DMS 273 treated with DMSO at 0.1 percent for 48 hours (cell line): ENCODE measurements at regions not wholly inside any gene's neighbourhood (a gene's known extent, or its start where the extent isn't known, plus 50 kb on each side); places are given as distances from the start of the nearest gene placed in this dataset.
A peak's percentile ranks its signal among the peaks of the same experiment; 100 is the strongest.

ENCODE experiments used
- DNase-seq: peaks from one replicate; lab custom pipeline; 2025; lab: John Stamatoyannopoulos, UW

GRCh38 chr6:16976385-16977183 is 125.3 kb upstream of the STMND1 start:
- DNase-seq: no peak

- no peak for DNase-seq
Observed at GRCh38 chr6:16974704-16975359, 127.0 kb upstream of the STMND1 start.

- no peak for DNase-seq
Observed at GRCh38 chr6:16974387-16974673, 127.5 kb upstream of the STMND1 start.

GRCh38 chr6:16973545-16974386 is 128.1 kb upstream of the STMND1 start:
- DNase-seq: no peak

GRCh38 chr6:16973051-16973450 is 128.8 kb upstream of the STMND1 start:
- no peak for DNase-seq

GRCh38 chr6:16972535-16972934 is 129.3 kb upstream of the STMND1 start:
- no peak for DNase-seq

GRCh38 chr6:16969699-16970655 is 131.9 kb upstream of the STMND1 start:
- no peak for DNase-seq

- no peak for DNase-seq
Observed at GRCh38 chr6:16968101-16968500, 133.7 kb upstream of the STMND1 start.

- DNase-seq: no peak
Observed at GRCh38 chr6:16967470-16967817, 134.4 kb upstream of the STMND1 start.

- DNase-seq: no peak
Observed at GRCh38 chr6:16966791-16967469, 134.9 kb upstream of the STMND1 start.

- DNase-seq: no peak
Observed at GRCh38 chr6:16965689-16966088, 136.2 kb upstream of the STMND1 start.

- DNase-seq: peak; percentile 9
Observed at GRCh38 chr6:16964553-16965499, 137.0 kb upstream of the STMND1 start.

- DNase-seq: no peak
Observed at GRCh38 chr6:16961577-16961976, 140.3 kb upstream of the STMND1 start.

GRCh38 chr6:16959789-16960188 is 142.1 kb upstream of the STMND1 start:
- DNase-seq: no peak

- no peak for DNase-seq
Observed at GRCh38 chr6:16956361-16956760, 145.5 kb upstream of the STMND1 start.

GRCh38 chr6:16955899-16956298 is 146.0 kb upstream of the STMND1 start:
- DNase-seq: no peak

GRCh38 chr6:16953905-16954304 is 147.9 kb upstream of the STMND1 start:
- DNase-seq: no peak

- DNase-seq: no peak
Observed at GRCh38 chr6:16953446-16953845, 148.4 kb upstream of the STMND1 start.

GRCh38 chr6:16950825-16951495 is 150.9 kb upstream of the STMND1 start:
- no peak for DNase-seq

GRCh38 chr6:16950302-16950701 is 151.5 kb upstream of the STMND1 start:
- no peak for DNase-seq
